Mesothelial cell of epicardium (in vitro differentiated cells): ENCODE measurements at regions not wholly inside any gene's neighbourhood (a gene's known extent, or its start where the extent isn't known, plus 50 kb on each side); places are given as distances from the start of the nearest gene placed in this dataset.

Experiments used
- DNase-seq, 2 experiments: peaks; one replicate each; pipeline ENCODE4 v3.0.0; 2021; ENCODE audit warnings: low spot score in 2 of 2; ENCODE audit not compliant: unreplicated experiment in 2 of 2
- H3K27ac Mint-ChIP-seq: 2 replicates; pipeline ENCODE4 v1.8.0; 2021; ENCODE audit warnings: mixed read lengths
- H3K27me3 Mint-ChIP-seq: 2 replicates; pipeline ENCODE4 v1.8.0; 2021; ENCODE audit warnings: low read depth, mixed read lengths
- H3K36me3 Mint-ChIP-seq: 2 replicates; pipeline ENCODE4 v1.8.0; 2021; ENCODE audit warnings: mixed read lengths
- H3K4me1 Mint-ChIP-seq: 2 replicates; pipeline ENCODE4 v1.8.0; 2021; ENCODE audit warnings: mixed read lengths
- H3K4me3 Mint-ChIP-seq: 2 replicates; pipeline ENCODE4 v1.8.0; 2021; ENCODE audit warnings: mild to moderate bottlenecking, moderate library complexity, mixed read lengths
- H3K9me3 Mint-ChIP-seq: 2 replicates; pipeline ENCODE4 v1.8.0; 2021; ENCODE audit warnings: mixed read lengths
- TF ChIP-seq, protein P1 (sequence below): fragments of 200-600 bp; sonication (generic); IDR thresholded peaks from one replicate; pipeline ENCODE4 v1.5.0; 2021; ENCODE audit warnings: antibody characterized with exemption; ENCODE audit not compliant: unreplicated experiment

DNA sequence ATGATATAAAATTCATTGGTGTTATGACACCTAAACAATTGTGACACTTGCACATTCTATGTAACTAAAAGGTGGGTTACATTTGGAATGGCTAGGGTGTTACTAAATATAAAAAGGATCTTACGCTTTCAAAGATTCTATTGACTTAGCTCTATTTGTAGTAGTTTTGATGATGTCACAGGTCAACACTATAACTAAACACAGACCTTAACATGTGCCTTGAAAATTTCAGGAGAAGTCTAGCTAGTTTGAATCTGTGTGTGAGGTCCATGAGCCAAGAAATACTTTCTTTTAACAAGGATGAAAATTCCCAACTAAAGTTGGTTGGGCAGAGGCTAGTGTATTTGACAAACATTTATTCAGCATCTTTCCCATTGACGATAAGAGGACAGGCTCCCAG is 298.0 kb downstream of the GPAT3 start:
- peaks cover 5% of the 10 kb centered on the region for H3K9me3 Mint-ChIP-seq
- H3K4me3 Mint-ChIP-seq = no peak overlapping the region
- TF ChIP-seq, protein P1, sequence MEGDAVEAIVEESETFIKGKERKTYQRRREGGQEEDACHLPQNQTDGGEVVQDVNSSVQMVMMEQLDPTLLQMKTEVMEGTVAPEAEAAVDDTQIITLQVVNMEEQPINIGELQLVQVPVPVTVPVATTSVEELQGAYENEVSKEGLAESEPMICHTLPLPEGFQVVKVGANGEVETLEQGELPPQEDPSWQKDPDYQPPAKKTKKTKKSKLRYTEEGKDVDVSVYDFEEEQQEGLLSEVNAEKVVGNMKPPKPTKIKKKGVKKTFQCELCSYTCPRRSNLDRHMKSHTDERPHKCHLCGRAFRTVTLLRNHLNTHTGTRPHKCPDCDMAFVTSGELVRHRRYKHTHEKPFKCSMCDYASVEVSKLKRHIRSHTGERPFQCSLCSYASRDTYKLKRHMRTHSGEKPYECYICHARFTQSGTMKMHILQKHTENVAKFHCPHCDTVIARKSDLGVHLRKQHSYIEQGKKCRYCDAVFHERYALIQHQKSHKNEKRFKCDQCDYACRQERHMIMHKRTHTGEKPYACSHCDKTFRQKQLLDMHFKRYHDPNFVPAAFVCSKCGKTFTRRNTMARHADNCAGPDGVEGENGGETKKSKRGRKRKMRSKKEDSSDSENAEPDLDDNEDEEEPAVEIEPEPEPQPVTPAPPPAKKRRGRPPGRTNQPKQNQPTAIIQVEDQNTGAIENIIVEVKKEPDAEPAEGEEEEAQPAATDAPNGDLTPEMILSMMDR = no peak
- H3K27ac Mint-ChIP-seq = no peak overlapping the region
- no peaks in the 10 kb centered on the region for H3K27me3 Mint-ChIP-seq
- H3K36me3 Mint-ChIP-seq = no peaks in the 10 kb centered on the region
- no peaks in the 10 kb centered on the region for H3K4me1 Mint-ChIP-seq
- no peak for DNase-seq

DNA sequence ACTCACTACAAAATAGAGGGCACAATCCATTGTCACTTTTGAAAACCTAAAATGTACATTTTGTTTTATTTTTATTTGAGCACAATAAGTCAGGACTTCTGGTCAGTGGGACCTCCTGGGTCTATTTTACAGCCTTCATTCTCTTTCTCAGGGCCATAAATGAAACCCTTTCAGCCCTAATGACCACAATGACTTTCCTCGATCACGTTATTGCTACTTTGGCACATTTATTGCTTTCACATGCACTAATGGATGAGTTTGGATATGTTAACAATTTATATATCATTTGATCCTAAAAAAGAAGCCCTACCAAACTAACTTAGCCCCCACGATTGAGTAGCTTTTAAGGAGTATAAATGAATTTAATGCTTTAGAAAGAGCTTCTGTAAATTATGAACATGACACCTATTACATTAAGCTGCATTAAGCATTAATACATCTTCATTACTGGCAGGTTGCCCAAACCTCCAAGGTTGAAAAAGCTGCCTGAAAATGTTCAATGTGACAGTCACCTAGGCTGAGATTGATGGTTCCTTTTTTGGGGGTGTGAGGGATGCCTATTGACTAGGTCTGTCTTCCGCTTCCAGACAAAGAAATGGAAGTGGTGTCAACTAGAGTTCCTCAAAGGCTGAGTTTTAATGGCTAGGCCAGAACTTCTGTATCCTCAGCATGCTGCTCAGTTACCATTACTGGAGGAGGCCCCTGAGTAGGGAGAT is 296.4 kb downstream of the GPAT3 start:
- Mint-ChIP-seq H3K4me3 (no peak overlapping the region), H3K9me3 (peaks cover 9% of the 10 kb centered on the region), H3K4me1 (no peaks in the 10 kb centered on the region), H3K27me3 (no peaks in the 10 kb centered on the region), H3K36me3 (no peaks in the 10 kb centered on the region), H3K27ac (no peak overlapping the region)
- no peak for DNase-seq
- TF ChIP-seq, protein P1 = no peak

DNA sequence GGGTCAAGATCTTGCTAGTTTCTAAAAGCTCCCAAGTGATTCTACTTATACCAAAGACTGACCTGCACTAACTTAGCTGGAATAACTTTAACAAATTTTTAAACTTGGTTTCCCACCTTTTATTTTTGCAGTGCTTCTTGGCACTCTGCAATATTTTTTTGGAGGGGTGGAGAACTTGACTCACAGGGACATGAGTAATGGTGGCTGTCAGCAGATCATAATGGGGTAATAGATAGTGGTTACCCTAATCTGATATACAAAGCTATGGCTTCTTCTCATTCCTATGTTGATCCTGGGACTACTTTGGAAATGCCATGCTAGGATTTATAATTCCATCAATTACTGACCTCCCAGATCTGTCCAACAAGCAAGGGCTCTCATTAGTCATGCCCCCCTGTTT is 295.7 kb downstream of the GPAT3 start:
- no peaks in the 10 kb centered on the region for H3K27me3 Mint-ChIP-seq
- H3K4me1 Mint-ChIP-seq = no peaks in the 10 kb centered on the region
- no peak overlapping the region for H3K27ac Mint-ChIP-seq
- H3K36me3 Mint-ChIP-seq = no peaks in the 10 kb centered on the region
- peaks cover 9% of the 10 kb centered on the region for H3K9me3 Mint-ChIP-seq
- no peak for DNase-seq
- H3K4me3 Mint-ChIP-seq = no peak overlapping the region
- TF ChIP-seq, protein P1 = no peak

DNA sequence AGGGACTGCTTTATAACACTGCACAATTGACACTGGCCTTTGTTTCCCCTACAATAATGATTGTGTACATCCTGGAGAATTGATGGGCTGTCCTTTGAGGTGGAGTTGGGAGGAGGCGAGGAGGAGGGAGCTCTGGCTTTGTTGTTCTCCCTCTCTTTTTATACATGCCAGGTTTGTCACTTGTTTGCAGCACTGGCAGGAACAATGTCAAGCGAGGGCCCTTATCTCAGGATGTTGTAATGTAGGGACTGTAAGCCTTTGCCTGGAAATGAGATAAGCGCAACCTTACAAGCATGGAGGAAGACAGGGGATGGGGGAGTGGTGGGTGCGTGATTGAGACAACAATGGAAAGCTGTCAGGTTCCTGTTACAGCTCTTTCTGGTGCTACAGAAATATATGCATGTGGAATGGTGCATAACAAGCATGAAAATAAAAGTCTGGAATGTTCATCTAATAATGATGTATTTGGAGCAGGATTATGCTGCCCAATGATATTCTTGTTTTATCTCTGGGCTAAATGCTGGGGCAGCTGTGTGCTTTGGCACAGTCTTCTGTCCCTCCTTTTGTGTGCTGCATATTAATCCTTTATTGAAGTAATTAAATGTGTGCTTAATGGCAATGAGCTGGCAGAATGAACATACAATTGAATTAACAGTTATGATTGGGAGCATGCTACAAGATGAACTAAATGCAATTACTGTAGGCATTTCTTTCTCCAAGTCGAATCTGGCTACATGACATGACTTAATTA is 294.4 kb downstream of the GPAT3 start:
- Mint-ChIP-seq H3K36me3 (no peaks in the 10 kb centered on the region), H3K27me3 (no peaks in the 10 kb centered on the region), H3K9me3 (peaks cover 9% of the 10 kb centered on the region), H3K4me3 (no peak overlapping the region), H3K4me1 (no peaks in the 10 kb centered on the region), H3K27ac (no peak overlapping the region)
- no peak for DNase-seq
- TF ChIP-seq, protein P1 = no peak

DNA sequence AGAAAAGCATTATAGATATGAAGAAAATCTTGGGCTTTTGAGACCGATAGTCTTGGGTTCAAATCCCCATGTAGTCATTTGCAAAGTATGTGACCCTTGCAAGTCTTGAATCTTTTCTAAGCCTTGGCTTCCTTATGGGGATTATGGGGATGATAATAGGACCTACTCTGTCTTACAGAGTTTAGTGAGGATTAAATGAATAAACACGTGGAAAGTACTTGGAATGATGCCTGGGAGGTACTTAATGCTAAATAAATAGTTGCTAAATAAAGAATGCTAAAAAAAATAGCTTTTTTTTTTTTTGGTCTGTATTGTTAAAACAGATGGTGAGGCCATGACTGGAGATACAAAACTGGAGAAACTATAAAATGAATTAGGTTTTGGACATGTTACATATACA is 292.7 kb downstream of the GPAT3 start:
- H3K36me3 Mint-ChIP-seq = no peaks in the 10 kb centered on the region
- H3K9me3 Mint-ChIP-seq = peaks cover 22% of the 10 kb centered on the region
- H3K27me3 Mint-ChIP-seq = no peaks in the 10 kb centered on the region
- no peak overlapping the region for H3K4me3 Mint-ChIP-seq
- H3K27ac Mint-ChIP-seq = no peak overlapping the region
- H3K4me1 Mint-ChIP-seq = no peaks in the 10 kb centered on the region
- DNase-seq = no peak
- TF ChIP-seq, protein P1 = no peak
